HepG2 (cell line): ENCODE measurements at regions not wholly inside any gene's neighbourhood (a gene's known extent, or its start where the extent isn't known, plus 50 kb on each side); places are given as distances from the start of the nearest gene placed in this dataset.

Experiments used
- ATAC-seq: fragments of 200-7000 bp; cut with Tn5 transposase; 3 replicates; pipeline ENCODE4 v1.9.1; 2020; ENCODE audit warnings: mild to moderate bottlenecking, moderate library complexity
- BruUV-seq: library from RNA; stranded (reverse); fragments of 400-500 nt; replicated peaks from 2 replicates; lab custom pipeline; 2021; lab: Mats Ljungman, UMichigan
- CTCF ChIA-PET: fragments of 300-600 bp; formaldehyde crosslinking; extraction: SDS; loops from one replicate; lab custom pipeline; 2021; ENCODE audit warnings: low total read pairs, inconsistent platforms, low intra/inter-chr PET ratio; lab: Yijun Ruan, JAX
- POLR2A ChIA-PET: fragments of 350-600 bp; sonication (Branson Sonifier 250); formaldehyde crosslinking; loops from one replicate; lab custom pipeline; 2020; ENCODE audit warnings: antibody characterized with exemption, inconsistent platforms; lab: Yijun Ruan, JAX
- DNase-seq: peaks from one replicate; pipeline ENCODE4 v3.0.0-alpha.2; 2015; ENCODE audit warnings: low spot score
- FAIRE-seq: peaks from 3 replicates; lab custom pipeline; 2011; peaks lifted over from hg19 to GRCh38; lab: Jason Lieb, UNC
- H2AFZ ChIP-seq: one replicate; pipeline ENCODE4 v1.6.1; 2011; ENCODE audit warnings: low read length, inconsistent platforms
- H3K27ac ChIP-seq: fragments of 300-600 bp; 3 replicates; pipeline ENCODE4 v1.8.0; 2011; ENCODE audit warnings: mixed run types, mild to moderate bottlenecking, mixed read lengths, low read length, inconsistent platforms; ENCODE audit not compliant: insufficient read depth; ENCODE audit errors: extremely low read length
- H3K27me3 ChIP-seq, 2 experiments: fragments of 200-600 bp in 1 of 2; 2 replicates in 1 of 2; 3 replicates in 1 of 2; pipeline versions ENCODE4 v1.6.0 to v1.8.0; 2011; ENCODE audit warnings: low read length in 2 of 2, mild to moderate bottlenecking in 2 of 2, moderate library complexity in 2 of 2, inconsistent platforms in 1 of 2; ENCODE audit not compliant: insufficient read depth in 2 of 2, control insufficient read depth in 1 of 2
- H3K36me3 ChIP-seq, 2 experiments: fragments of 200-600 bp in 1 of 2; replicated peaks in 1 of 2; 2 replicates in 1 of 2; 3 replicates in 1 of 2; pipeline versions ENCODE4 v1.5.1 to v1.8.0; 2011; ENCODE audit warnings: low read length in 2 of 2, inconsistent platforms in 1 of 2; ENCODE audit not compliant: insufficient read depth in 2 of 2, control insufficient read depth in 1 of 2
- H3K4me1 ChIP-seq: 2 replicates; pipeline ENCODE4 v1.5.1; 2012; ENCODE audit warnings: low read length, inconsistent platforms; ENCODE audit not compliant: insufficient read depth
- H3K4me2 ChIP-seq: 2 replicates; pipeline ENCODE4 v1.6.0; 2011; ENCODE audit warnings: low read depth, low read length, inconsistent platforms
- H3K4me3 ChIP-seq, 3 experiments: fragments of 200-600 bp in 1 of 3; sonication (generic), shearing (Covaris generic) in 1 of 3; replicated peaks in 1 of 3; 2 replicates each; pipeline ENCODE4 v1.5.1; 2011 to 2016; ENCODE audit warnings: low read length in 3 of 3, inconsistent platforms in 2 of 3, low read depth in 2 of 3, mild to moderate bottlenecking in 2 of 3, control low read depth in 1 of 3, mixed read lengths in 1 of 3; ENCODE audit not compliant: insufficient read depth in 1 of 3
- H3K79me2 ChIP-seq: one replicate; pipeline ENCODE4 v1.6.1; 2011; ENCODE audit warnings: low read length, inconsistent platforms; ENCODE audit not compliant: insufficient read depth
- H3K9ac ChIP-seq: 2 replicates; pipeline ENCODE4 v1.6.0; 2011; ENCODE audit warnings: mild to moderate bottlenecking, low read depth, low read length, inconsistent platforms; ENCODE audit not compliant: insufficient read depth
- H3K9me3 ChIP-seq: 2 replicates; pipeline ENCODE4 v1.5.1; 2012; ENCODE audit warnings: mild to moderate bottlenecking, low read length
- H4K20me1 ChIP-seq: 2 replicates; pipeline ENCODE4 v1.6.0; 2011; ENCODE audit warnings: inconsistent platforms, mild to moderate bottlenecking, low read length, moderate library complexity; ENCODE audit not compliant: insufficient read depth
- CREM ChIP-seq, 2 experiments: sonication (generic) in 1 of 2; formaldehyde crosslinking in 1 of 2; IDR thresholded peaks; 2 replicates each; pipeline versions ENCODE4 v1.4.0 to v1.6.1; 2016 to 2020; ENCODE audit warnings: antibody characterized with exemption in 1 of 2, mild to moderate bottlenecking in 1 of 2, missing genetic modification reagents in 1 of 2
- FOXK2 ChIP-seq: fragments of 450-650 bp; IDR thresholded peaks from 2 replicates; pipeline ENCODE4 v1.6.1; 2016
- KDM3A ChIP-seq: IDR thresholded peaks from 2 replicates; pipeline ENCODE4 v1.6.1; 2018; ENCODE audit warnings: low read depth, missing compliant biosample characterization
- MLLT10 ChIP-seq: sonication (generic); formaldehyde crosslinking; IDR thresholded peaks from 2 replicates; pipeline ENCODE4 v1.4.0; 2020; ENCODE audit warnings: missing genetic modification reagents
- NCOA1 ChIP-seq: sonication (generic); formaldehyde crosslinking; IDR thresholded peaks from 2 replicates; pipeline ENCODE4 v1.9.0; 2021; ENCODE audit warnings: missing genetic modification reagents
- PHF8 ChIP-seq: sonication (generic); formaldehyde crosslinking; IDR thresholded peaks from 2 replicates; pipeline ENCODE4 v1.5.0; 2020; ENCODE audit warnings: missing genetic modification reagents
- TCF7L2 ChIP-seq: IDR thresholded peaks from 2 replicates; pipeline ENCODE4 v1.6.1; 2011; ENCODE audit warnings: mild to moderate bottlenecking, low read depth, low read length, moderate library complexity
- TSC22D2 ChIP-seq: sonication (generic); formaldehyde crosslinking; IDR thresholded peaks from 2 replicates; pipeline ENCODE4 v1.5.1; 2020; ENCODE audit warnings: missing genetic modification reagents, mild to moderate bottlenecking, borderline replicate concordance
- ZBTB1 ChIP-seq: sonication (generic); formaldehyde crosslinking; IDR thresholded peaks from 2 replicates; pipeline ENCODE4 v1.4.0; 2020; ENCODE audit warnings: missing genetic modification reagents, borderline replicate concordance
- ZNF232 ChIP-seq: sonication (generic); formaldehyde crosslinking; IDR thresholded peaks from 2 replicates; pipeline ENCODE4 v1.4.0; 2020; ENCODE audit warnings: missing genetic modification reagents, borderline replicate concordance
- ZNF264 ChIP-seq: sonication (generic); formaldehyde crosslinking; IDR thresholded peaks from 2 replicates; pipeline ENCODE4 v1.4.0; 2020; ENCODE audit warnings: missing genetic modification reagents
- ZNF326 ChIP-seq: sonication (generic); formaldehyde crosslinking; IDR thresholded peaks from 2 replicates; pipeline ENCODE4 v1.4.0; 2020; ENCODE audit warnings: missing genetic modification reagents, borderline replicate concordance
- ZNF7 ChIP-seq: IDR thresholded peaks from 2 replicates; pipeline ENCODE4 v1.6.1; 2016; ENCODE audit warnings: missing biosample characterization, missing genetic modification reagents
- ZSCAN12 ChIP-seq: sonication (generic); formaldehyde crosslinking; IDR thresholded peaks from 2 replicates; pipeline ENCODE4 v1.9.0; 2021; ENCODE audit warnings: mild to moderate bottlenecking, missing genetic modification reagents
- ZSCAN20 ChIP-seq: sonication (generic); formaldehyde crosslinking; IDR thresholded peaks from 2 replicates; pipeline ENCODE4 v1.4.0; 2020; ENCODE audit warnings: missing genetic modification reagents, mild to moderate bottlenecking, borderline replicate concordance
- WGBS: methylation state at CpG from one replicate; pipeline ENCODE4 v1.1.6; 2017; ENCODE audit warnings: low lambda C conversion rate; 5-methylcytosine and 5-hydroxymethylcytosine counted together
- in situ Hi-C: cut with HindIII; loops from 2 replicates; pipeline ENCODE4 v1.10.0; 2017; ENCODE audit warnings: low pct_unique_long_range_greater_than_20kb; ENCODE audit not compliant: extremely low pct_ligation_motif_present
- intact Hi-C: fragments of 100-400 bp; cut with micrococcal nuclease; formaldehyde crosslinking; loops from one replicate; pipeline ENCODE4 v1.10.0; 2022; ENCODE audit not compliant: unreplicated experiment
- TF ChIP-seq, protein P1 (sequence below): sonication (generic); formaldehyde crosslinking; IDR thresholded peaks from 2 replicates; pipeline ENCODE4 v1.5.0; 2020; ENCODE audit warnings: mild to moderate bottlenecking, missing genetic modification reagents, borderline replicate concordance

DNA sequence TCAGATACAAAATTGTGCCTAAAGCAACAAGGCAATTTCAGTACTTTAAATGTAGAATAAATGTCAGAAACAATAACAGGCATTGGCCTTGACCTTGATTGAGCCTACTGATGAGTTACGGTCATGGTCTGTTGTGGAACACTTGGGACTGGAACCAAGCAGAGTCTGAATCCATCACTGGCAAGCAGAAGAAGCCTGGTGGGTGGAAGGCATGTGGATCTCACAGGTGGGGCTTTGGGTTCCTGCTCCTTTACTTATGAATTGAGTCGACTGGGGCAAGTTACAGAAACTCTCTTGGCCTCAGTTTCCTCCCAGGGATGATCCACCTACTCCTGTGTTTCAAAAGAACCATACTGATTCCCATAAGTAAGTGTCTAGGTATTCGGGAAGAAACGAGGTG lies 102.3 kb downstream of the KCNF1 start:
- no peaks in the 10 kb centered on the region for H3K36me3 ChIP-seq
- WGBS = 0% methylated on average over 4 of the region's 4 CpGs
- H2AFZ ChIP-seq = no peak overlapping the region
- intact Hi-C loops = no loop called here
- no peak for TF ChIP-seq ZNF264 (CRISPR knock-in tag)
- no peak for TF ChIP-seq ZSCAN20
- TF ChIP-seq ZSCAN12 = no peak
- H3K4me1 ChIP-seq = no peaks in the 10 kb centered on the region
- ChIA-PET POLR2A (no interaction called here), CTCF (no interaction called here)
- peaks cover 12% of the 10 kb centered on the region for H3K9me3 ChIP-seq
- FAIRE-seq (no peak), ATAC-seq (no peak), DNase-seq (no peak)
- in situ Hi-C loops = no loop called here
- H3K79me2 ChIP-seq = no peaks in the 10 kb centered on the region
- H3K4me3 ChIP-seq = no peak overlapping the region
- no TSS peak for BruUV-seq
- H3K9ac ChIP-seq = no peak overlapping the region
- H3K27ac ChIP-seq = no peak overlapping the region
- no peak overlapping the region for H3K4me2 ChIP-seq
- H4K20me1 ChIP-seq = no peaks in the 10 kb centered on the region
- H3K27me3 ChIP-seq = peaks cover 0 to 59% of the 10 kb centered on the region in 2 experiments; a peak in 3 of 5 replicates

DNA sequence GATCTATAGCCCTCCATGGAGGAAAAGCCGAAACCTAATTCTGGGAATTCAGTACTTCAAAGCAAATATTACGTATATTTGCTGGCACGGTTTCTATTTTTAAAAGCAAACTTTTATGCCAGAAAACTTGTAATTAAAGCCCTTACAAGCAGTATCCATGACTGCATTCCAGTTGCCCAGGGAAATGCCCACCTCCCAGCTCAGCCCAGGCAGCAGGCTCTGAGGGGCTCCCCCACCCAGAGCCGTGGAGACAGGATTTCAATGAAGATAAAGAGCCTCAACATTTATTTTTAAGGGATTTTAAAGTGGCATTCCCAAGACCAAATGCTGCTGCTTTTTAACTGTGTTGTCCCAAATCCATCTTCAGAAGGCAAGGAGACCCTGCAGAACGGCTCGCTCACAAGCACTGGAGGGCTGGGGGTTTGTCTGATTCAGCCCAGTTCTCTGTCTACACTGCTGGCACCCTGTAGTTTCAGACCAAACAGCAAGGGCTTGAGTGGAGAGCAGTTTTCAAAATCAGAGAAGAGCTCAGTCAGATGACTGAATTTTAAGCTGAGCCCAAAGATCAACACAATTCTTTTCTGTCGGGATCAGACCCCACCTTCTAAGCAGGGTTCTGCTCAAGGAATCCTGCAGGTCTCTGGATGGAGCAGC lies 105.1 kb downstream of the KCNF1 start:
- H3K4me2 ChIP-seq = no peak overlapping the region
- H3K4me1 ChIP-seq = no peaks in the 10 kb centered on the region
- in situ Hi-C loops (no loop called here), intact Hi-C loops (no loop called here)
- CTCF ChIA-PET = no interaction called here
- FAIRE-seq (no peak), DNase-seq (no peak), ATAC-seq (no peak)
- no peak overlapping the region for H3K9ac ChIP-seq
- no peaks in the 10 kb centered on the region for H3K36me3 ChIP-seq
- BruUV-seq = no TSS peak
- H3K27ac ChIP-seq = no peak overlapping the region
- TF ChIP-seq FOXK2 = no peak
- no peak for TF ChIP-seq MLLT10 (CRISPR knock-in tag)
- no peak for TF ChIP-seq NCOA1 (CRISPR knock-in tag)
- TF ChIP-seq, protein P1, sequence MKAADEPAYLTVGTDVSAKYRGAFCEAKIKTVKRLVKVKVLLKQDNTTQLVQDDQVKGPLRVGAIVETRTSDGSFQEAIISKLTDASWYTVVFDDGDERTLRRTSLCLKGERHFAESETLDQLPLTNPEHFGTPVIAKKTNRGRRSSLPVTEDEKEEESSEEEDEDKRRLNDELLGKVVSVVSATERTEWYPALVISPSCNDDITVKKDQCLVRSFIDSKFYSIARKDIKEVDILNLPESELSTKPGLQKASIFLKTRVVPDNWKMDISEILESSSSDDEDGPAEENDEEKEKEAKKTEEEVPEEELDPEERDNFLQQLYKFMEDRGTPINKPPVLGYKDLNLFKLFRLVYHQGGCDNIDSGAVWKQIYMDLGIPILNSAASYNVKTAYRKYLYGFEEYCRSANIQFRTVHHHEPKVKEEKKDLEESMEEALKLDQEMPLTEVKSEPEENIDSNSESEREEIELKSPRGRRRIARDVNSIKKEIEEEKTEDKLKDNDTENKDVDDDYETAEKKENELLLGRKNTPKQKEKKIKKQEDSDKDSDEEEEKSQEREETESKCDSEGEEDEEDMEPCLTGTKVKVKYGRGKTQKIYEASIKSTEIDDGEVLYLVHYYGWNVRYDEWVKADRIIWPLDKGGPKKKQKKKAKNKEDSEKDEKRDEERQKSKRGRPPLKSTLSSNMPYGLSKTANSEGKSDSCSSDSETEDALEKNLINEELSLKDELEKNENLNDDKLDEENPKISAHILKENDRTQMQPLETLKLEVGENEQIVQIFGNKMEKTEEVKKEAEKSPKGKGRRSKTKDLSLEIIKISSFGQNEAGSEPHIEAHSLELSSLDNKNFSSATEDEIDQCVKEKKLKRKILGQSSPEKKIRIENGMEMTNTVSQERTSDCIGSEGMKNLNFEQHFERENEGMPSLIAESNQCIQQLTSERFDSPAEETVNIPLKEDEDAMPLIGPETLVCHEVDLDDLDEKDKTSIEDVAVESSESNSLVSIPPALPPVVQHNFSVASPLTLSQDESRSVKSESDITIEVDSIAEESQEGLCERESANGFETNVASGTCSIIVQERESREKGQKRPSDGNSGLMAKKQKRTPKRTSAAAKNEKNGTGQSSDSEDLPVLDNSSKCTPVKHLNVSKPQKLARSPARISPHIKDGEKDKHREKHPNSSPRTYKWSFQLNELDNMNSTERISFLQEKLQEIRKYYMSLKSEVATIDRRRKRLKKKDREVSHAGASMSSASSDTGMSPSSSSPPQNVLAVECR (CRISPR knock-in tag) = no peak
- no peak for TF ChIP-seq PHF8 (CRISPR knock-in tag)
- TF ChIP-seq CREM (IDR thresholded peaks at IDR 0.05) = no peak
- TF ChIP-seq CREM (CRISPR knock-in tag; IDR thresholded peaks at IDR 0.05) = no peak
- TF ChIP-seq ZNF326 (CRISPR knock-in tag) = no peak
- no peak for TF ChIP-seq KDM3A (CRISPR knock-in tag)
- no peak for TF ChIP-seq TSC22D2 (CRISPR knock-in tag)
- TF ChIP-seq ZBTB1 = no peak
- no peak for TF ChIP-seq ZNF7
- TF ChIP-seq TCF7L2 = no peak
- no peak for TF ChIP-seq ZNF232 (CRISPR knock-in tag)
- peaks cover 2 to 49% of the 10 kb centered on the region in 2 experiments; a peak in 4 of 5 replicates for H3K27me3 ChIP-seq
- H3K4me3 ChIP-seq = no peak overlapping the region
- 9% methylated on average over 7 of the region's 7 CpGs for WGBS
- H2AFZ ChIP-seq = no peak overlapping the region
- POLR2A ChIA-PET = no interaction called here
- H4K20me1 ChIP-seq = no peaks in the 10 kb centered on the region
- peaks cover 3% of the 10 kb centered on the region; the same call in 1 of the 2 replicates for H3K9me3 ChIP-seq
- no peaks in the 10 kb centered on the region for H3K79me2 ChIP-seq
